H9 (cell line): ENCODE measurements at regions not wholly inside any gene's neighbourhood (a gene's known extent, or its start where the extent isn't known, plus 50 kb on each side); places are given as distances from the start of the nearest gene placed in this dataset.

ENCODE experiments used
- DNase-seq: peaks from one replicate; pipeline ENCODE4 v3.0.0-alpha.2; 2017
- H2AFZ ChIP-seq: one replicate; pipeline ENCODE4 v1.6.1; 2013; ENCODE audit warnings: mild to moderate bottlenecking, low read length, control low read depth, moderate library complexity
- H2AK5ac ChIP-seq: 2 replicates; pipeline ENCODE4 v1.6.1; 2013; ENCODE audit warnings: low read length, control low read depth, mixed read lengths; ENCODE audit not compliant: insufficient read length
- H2BK120ac ChIP-seq: one replicate; pipeline ENCODE4 v1.6.1; 2013; ENCODE audit warnings: low read depth, mild to moderate bottlenecking, low read length, control low read depth, inconsistent platforms; ENCODE audit not compliant: poor library complexity, severe bottlenecking
- H2BK12ac ChIP-seq: 2 replicates; pipeline ENCODE4 v1.6.1; 2013; ENCODE audit warnings: low read length, control low read depth, mixed read lengths, low read depth; ENCODE audit not compliant: insufficient read length
- H2BK15ac ChIP-seq: 2 replicates; pipeline ENCODE4 v1.6.1; 2013; ENCODE audit warnings: low read depth, low read length, control low read depth
- H2BK20ac ChIP-seq: one replicate; pipeline ENCODE4 v1.6.1; 2013; ENCODE audit warnings: low read depth, mild to moderate bottlenecking, low read length, control low read depth, inconsistent platforms; ENCODE audit not compliant: poor library complexity, severe bottlenecking
- H2BK5ac ChIP-seq: 2 replicates; pipeline ENCODE4 v1.6.1; 2013; ENCODE audit warnings: low read length, control low read depth, mixed read lengths; ENCODE audit not compliant: insufficient read length
- H3K14ac ChIP-seq: 2 replicates; pipeline ENCODE4 v1.6.1; 2013; ENCODE audit warnings: low read length, control low read depth; ENCODE audit not compliant: insufficient read depth
- H3K18ac ChIP-seq: 2 replicates; pipeline ENCODE4 v1.6.1; 2013; ENCODE audit warnings: low read depth, mild to moderate bottlenecking, mixed read lengths, low read length, control low read depth; ENCODE audit not compliant: insufficient read length
- H3K23ac ChIP-seq: 2 replicates; pipeline ENCODE4 v1.6.1; 2013; ENCODE audit warnings: low read length, control low read depth, mixed read lengths, low read depth; ENCODE audit not compliant: insufficient read length
- H3K23me2 ChIP-seq: 2 replicates; pipeline ENCODE4 v1.6.1; 2013; ENCODE audit warnings: low read depth, mild to moderate bottlenecking, mixed read lengths, low read length, control low read depth; ENCODE audit not compliant: insufficient read length, poor library complexity, severe bottlenecking
- H3K27ac ChIP-seq: 2 replicates; pipeline ENCODE4 v1.5.1; 2013; ENCODE audit warnings: low read length, control low read depth, mixed read lengths, low read depth; ENCODE audit not compliant: insufficient read length
- H3K27me3 ChIP-seq: 2 replicates; pipeline ENCODE4 v1.6.1; 2013; ENCODE audit warnings: low read length, control low read depth, inconsistent platforms; ENCODE audit not compliant: insufficient read depth
- H3K4ac ChIP-seq: 2 replicates; pipeline ENCODE4 v1.6.1; 2013; ENCODE audit warnings: low read depth, mild to moderate bottlenecking, control low read depth, inconsistent platforms, low read length, moderate library complexity
- H3K4me1 ChIP-seq: 2 replicates; pipeline ENCODE4 v1.6.1; 2013; ENCODE audit warnings: low read length, control low read depth, inconsistent platforms; ENCODE audit not compliant: insufficient read depth
- H3K4me2 ChIP-seq: 2 replicates; pipeline ENCODE4 v1.6.1; 2013; ENCODE audit warnings: low read length, control low read depth, mixed read lengths; ENCODE audit not compliant: insufficient read length, insufficient read depth
- H3K56ac ChIP-seq: 2 replicates; pipeline ENCODE4 v1.6.1; 2013; ENCODE audit warnings: low read depth, mild to moderate bottlenecking, mixed read lengths, low read length, control low read depth; ENCODE audit not compliant: insufficient read length
- H3K79me1 ChIP-seq: 2 replicates; pipeline ENCODE4 v1.6.1; 2013; ENCODE audit warnings: low read depth, mild to moderate bottlenecking, moderate library complexity, low read length, control low read depth, inconsistent platforms; ENCODE audit not compliant: insufficient read depth, poor library complexity, severe bottlenecking
- H3K79me2 ChIP-seq: 2 replicates; pipeline ENCODE4 v1.6.1; 2013; ENCODE audit warnings: low read length, control low read depth, inconsistent platforms; ENCODE audit not compliant: insufficient read depth
- H3K9ac ChIP-seq: 2 replicates; pipeline ENCODE4 v1.6.1; 2013; ENCODE audit warnings: low read length, control low read depth, mixed read lengths; ENCODE audit not compliant: insufficient read length; ENCODE audit errors: extremely low read depth
- H3K9me3 ChIP-seq: one replicate; pipeline ENCODE4 v1.6.1; 2013; ENCODE audit warnings: low read depth, low read length, inconsistent platforms; ENCODE audit not compliant: control insufficient read depth
- H3T11ph ChIP-seq: one replicate; pipeline ENCODE4 v1.6.1; 2013; ENCODE audit warnings: mild to moderate bottlenecking, low read length, control low read depth, inconsistent platforms
- H4K20me1 ChIP-seq: one replicate; pipeline ENCODE4 v1.6.1; 2013; ENCODE audit not compliant: control insufficient read depth, insufficient read length, insufficient read depth
- H4K5ac ChIP-seq: 2 replicates; pipeline ENCODE4 v1.6.1; 2013; ENCODE audit warnings: low read depth, mild to moderate bottlenecking, mixed read lengths, low read length, control low read depth; ENCODE audit not compliant: insufficient read length
- H4K8ac ChIP-seq: replicated peaks from 2 replicates; pipeline ENCODE4 v1.6.1; 2013; ENCODE audit warnings: low read length, control low read depth, mixed read lengths, low read depth; ENCODE audit not compliant: insufficient read length
- H4K91ac ChIP-seq: 2 replicates; pipeline ENCODE4 v1.6.1; 2013; ENCODE audit warnings: low read depth, mild to moderate bottlenecking, moderate library complexity, mixed read lengths, low read length, control low read depth; ENCODE audit not compliant: insufficient read length
- H3K27ac Mint-ChIP-seq, 3 experiments: 2 replicates in 2 of 3; 3 replicates in 1 of 3; pipeline ENCODE4 v1.8.0; 2020 to 2021; ENCODE audit warnings: mixed read lengths in 3 of 3, mild to moderate bottlenecking in 1 of 3, moderate library complexity in 1 of 3
- H3K27me3 Mint-ChIP-seq: 2 replicates; pipeline ENCODE4 v1.8.0; 2021; ENCODE audit warnings: low read depth, mild to moderate bottlenecking, moderate library complexity, mixed read lengths
- H3K36me3 Mint-ChIP-seq, 3 experiments: 2 replicates in 2 of 3; 3 replicates in 1 of 3; pipeline ENCODE4 v1.8.0; 2020 to 2021; ENCODE audit warnings: low read depth in 3 of 3, mixed read lengths in 3 of 3; ENCODE audit not compliant: insufficient read depth in 1 of 3
- H3K4me1 Mint-ChIP-seq, 2 experiments: 2 replicates each; pipeline ENCODE4 v1.8.0; 2020; ENCODE audit warnings: mixed read lengths in 2 of 2
- H3K4me3 Mint-ChIP-seq, 2 experiments: 2 replicates in 1 of 2; 3 replicates in 1 of 2; pipeline ENCODE4 v1.8.0; 2020 to 2021; ENCODE audit warnings: mild to moderate bottlenecking in 2 of 2, mixed read lengths in 2 of 2, moderate library complexity in 1 of 2
- H3K9me3 Mint-ChIP-seq, 2 experiments: 2 replicates in 1 of 2; 3 replicates in 1 of 2; pipeline ENCODE4 v1.8.0; 2020; ENCODE audit warnings: mild to moderate bottlenecking in 2 of 2, mixed read lengths in 2 of 2, moderate library complexity in 1 of 2
- WGBS: extraction: QIAGEN DNeasy Blood & Tissue Kit; methylation state at CpG from one replicate; pipeline ENCODE4 v1.1.7; 2013; ENCODE audit warnings: missing lambda C conversion rate, low lambda C conversion rate, mixed read lengths; ENCODE audit not compliant: insufficient read length; ENCODE audit errors: extremely low coverage; 5-methylcytosine and 5-hydroxymethylcytosine counted together
- TF ChIP-seq, protein P1 (sequence below): fragments of 200-600 bp; sonication (generic); conservative IDR thresholded peaks from 3 replicates; pipeline ENCODE4 v1.8.0; 2021; ENCODE audit warnings: antibody characterized with exemption, mild to moderate bottlenecking

DNA sequence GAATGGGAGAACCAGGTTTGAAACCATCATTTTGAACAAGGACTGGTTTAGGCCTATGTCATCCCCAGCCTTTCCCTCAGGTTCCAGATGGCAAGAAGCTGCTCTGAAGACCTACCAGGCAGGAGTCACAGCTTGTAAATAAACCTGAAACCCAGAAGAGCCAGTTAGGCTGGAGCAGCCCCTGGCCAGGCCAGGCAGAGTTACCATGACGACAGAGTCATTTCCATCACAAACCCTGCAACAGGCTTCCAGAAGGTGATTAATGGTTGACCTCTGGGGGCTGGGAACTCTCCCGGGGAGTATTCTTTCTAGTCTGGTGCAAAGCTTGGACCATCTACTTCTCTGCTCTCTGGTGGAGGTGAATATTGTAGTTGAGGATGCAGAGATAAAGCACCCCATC lies 164.1 kb upstream of the NCAM1 start:
- Histone ChIP-seq H4K5ac (no peak overlapping the region), H2BK20ac (peak overlapping the region; percentile 95), H2BK12ac (no peak overlapping the region), H2BK5ac (no peak overlapping the region), H3K23ac (no peak overlapping the region), H2BK15ac (peak overlapping the region; percentile 43; the same call in 1 of the 2 replicates), H3K27me3 (no peaks in the 10 kb centered on the region), H2AK5ac (no peak overlapping the region), H3T11ph (no peak overlapping the region), H4K20me1 (no peaks in the 10 kb centered on the region), H2BK120ac (no peak overlapping the region), H3K14ac (no peak overlapping the region; the same call in 1 of the 2 replicates), H3K9ac (no peak overlapping the region), H3K4me2 (peak overlapping the region; percentile 32), H3K79me1 (no peaks in the 10 kb centered on the region), H3K18ac (peak overlapping the region; percentile 53), H3K4me1 (peaks cover 11% of the 10 kb centered on the region; the same call in 1 of the 2 replicates), H3K4ac (no peak overlapping the region), H3K56ac (no peak overlapping the region), H3K27ac (no peak overlapping the region), H3K23me2 (no peaks in the 10 kb centered on the region), H3K79me2 (no peaks in the 10 kb centered on the region), H4K91ac (no peak overlapping the region), H4K8ac (no peak overlapping the region), H3K9me3 (no peaks in the 10 kb centered on the region), H2AFZ (no peak overlapping the region)
- TF ChIP-seq, protein P1, sequence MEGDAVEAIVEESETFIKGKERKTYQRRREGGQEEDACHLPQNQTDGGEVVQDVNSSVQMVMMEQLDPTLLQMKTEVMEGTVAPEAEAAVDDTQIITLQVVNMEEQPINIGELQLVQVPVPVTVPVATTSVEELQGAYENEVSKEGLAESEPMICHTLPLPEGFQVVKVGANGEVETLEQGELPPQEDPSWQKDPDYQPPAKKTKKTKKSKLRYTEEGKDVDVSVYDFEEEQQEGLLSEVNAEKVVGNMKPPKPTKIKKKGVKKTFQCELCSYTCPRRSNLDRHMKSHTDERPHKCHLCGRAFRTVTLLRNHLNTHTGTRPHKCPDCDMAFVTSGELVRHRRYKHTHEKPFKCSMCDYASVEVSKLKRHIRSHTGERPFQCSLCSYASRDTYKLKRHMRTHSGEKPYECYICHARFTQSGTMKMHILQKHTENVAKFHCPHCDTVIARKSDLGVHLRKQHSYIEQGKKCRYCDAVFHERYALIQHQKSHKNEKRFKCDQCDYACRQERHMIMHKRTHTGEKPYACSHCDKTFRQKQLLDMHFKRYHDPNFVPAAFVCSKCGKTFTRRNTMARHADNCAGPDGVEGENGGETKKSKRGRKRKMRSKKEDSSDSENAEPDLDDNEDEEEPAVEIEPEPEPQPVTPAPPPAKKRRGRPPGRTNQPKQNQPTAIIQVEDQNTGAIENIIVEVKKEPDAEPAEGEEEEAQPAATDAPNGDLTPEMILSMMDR: no peak
- Mint-ChIP-seq H3K27ac (peak overlapping the region; percentile 66 to 96 (median 68); a peak in 5 of 7 replicates), H3K4me3 (no peak overlapping the region; a peak in 1 of 5 replicates), H3K36me3 (no peaks in the 10 kb centered on the region; a peak in 2 of 7 replicates), H3K4me1 (peaks cover 45 to 48% of the 10 kb centered on the region in 2 experiments), H3K9me3 (no peaks in the 10 kb centered on the region; a peak in 1 of 5 replicates), H3K27me3 (peaks cover 2% of the 10 kb centered on the region)
- peak; percentile 87 for DNase-seq
- no CpG with 5 or more reads among the region's 2 CpGs for WGBS
